Fibroblast of pulmonary artery (primary cell): ENCODE measurements at regions not wholly inside any gene's neighbourhood (a gene's known extent, or its start where the extent isn't known, plus 50 kb on each side); places are given as distances from the start of the nearest gene placed in this dataset.
A peak's percentile ranks its signal among the peaks of the same experiment; 100 is the strongest.

ENCODE experiments used
- DNase-seq: peaks from one replicate; pipeline ENCODE4 v3.0.0-alpha.2; 2010; ENCODE audit warnings: low read depth
- H3K4me3 ChIP-seq: replicated peaks from 2 replicates; pipeline ENCODE4 v1.5.1; 2011; ENCODE audit warnings: low read depth, mild to moderate bottlenecking, control low read depth, low read length, moderate library complexity
- TF ChIP-seq, protein P1 (sequence below): IDR thresholded peaks from 2 replicates; pipeline ENCODE4 v1.5.1; 2011; ENCODE audit warnings: mild to moderate bottlenecking, control low read depth, low read length, inconsistent platforms; ENCODE audit errors: missing control alignments

DNA sequence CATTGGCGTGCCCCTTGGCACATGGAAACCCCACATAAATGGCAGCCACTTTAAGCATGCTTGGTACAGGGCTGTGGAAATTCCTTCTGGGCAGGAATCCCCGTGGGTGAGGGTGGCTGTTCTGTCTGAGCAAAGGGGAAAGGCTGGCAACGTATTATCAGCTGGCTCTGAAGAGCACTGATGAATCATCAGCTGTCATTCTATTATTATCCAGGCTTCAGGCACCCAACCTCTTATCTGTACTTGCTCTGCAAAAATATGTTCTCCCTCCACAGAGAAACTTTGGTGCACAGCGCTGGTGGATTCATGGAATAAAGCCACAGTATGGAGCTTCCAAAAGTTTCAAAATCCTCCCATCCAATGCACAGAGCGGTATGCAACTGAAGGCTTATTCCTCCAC lies 167.1 kb downstream of the TBX5 start:
- DNase-seq = peak; percentile 75
- TF ChIP-seq, protein P1, sequence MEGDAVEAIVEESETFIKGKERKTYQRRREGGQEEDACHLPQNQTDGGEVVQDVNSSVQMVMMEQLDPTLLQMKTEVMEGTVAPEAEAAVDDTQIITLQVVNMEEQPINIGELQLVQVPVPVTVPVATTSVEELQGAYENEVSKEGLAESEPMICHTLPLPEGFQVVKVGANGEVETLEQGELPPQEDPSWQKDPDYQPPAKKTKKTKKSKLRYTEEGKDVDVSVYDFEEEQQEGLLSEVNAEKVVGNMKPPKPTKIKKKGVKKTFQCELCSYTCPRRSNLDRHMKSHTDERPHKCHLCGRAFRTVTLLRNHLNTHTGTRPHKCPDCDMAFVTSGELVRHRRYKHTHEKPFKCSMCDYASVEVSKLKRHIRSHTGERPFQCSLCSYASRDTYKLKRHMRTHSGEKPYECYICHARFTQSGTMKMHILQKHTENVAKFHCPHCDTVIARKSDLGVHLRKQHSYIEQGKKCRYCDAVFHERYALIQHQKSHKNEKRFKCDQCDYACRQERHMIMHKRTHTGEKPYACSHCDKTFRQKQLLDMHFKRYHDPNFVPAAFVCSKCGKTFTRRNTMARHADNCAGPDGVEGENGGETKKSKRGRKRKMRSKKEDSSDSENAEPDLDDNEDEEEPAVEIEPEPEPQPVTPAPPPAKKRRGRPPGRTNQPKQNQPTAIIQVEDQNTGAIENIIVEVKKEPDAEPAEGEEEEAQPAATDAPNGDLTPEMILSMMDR = no peak
- no peak overlapping the region for H3K4me3 ChIP-seq

DNA sequence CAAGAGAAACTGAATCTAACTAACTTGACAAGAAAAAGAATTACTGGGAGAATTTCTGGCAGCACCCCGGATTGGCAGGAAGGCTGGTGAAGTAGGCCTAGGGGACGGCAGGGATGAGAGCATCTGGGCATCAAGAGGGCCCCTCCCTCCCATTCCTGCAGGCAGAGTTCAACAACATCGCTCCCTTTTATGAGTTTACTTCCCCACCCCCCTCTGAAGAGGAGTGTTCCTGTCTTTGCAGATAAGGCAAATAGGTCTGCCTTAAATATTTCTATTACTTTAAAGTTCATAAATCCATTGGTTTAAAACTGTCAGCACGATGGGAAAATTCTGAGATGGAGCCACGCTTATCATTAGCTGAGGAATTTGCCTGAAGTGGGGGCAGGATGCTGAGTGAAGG lies 168.7 kb downstream of the TBX5 start:
- no peak overlapping the region for H3K4me3 ChIP-seq
- DNase-seq = no peak
- TF ChIP-seq, protein P1 = no peak

DNA sequence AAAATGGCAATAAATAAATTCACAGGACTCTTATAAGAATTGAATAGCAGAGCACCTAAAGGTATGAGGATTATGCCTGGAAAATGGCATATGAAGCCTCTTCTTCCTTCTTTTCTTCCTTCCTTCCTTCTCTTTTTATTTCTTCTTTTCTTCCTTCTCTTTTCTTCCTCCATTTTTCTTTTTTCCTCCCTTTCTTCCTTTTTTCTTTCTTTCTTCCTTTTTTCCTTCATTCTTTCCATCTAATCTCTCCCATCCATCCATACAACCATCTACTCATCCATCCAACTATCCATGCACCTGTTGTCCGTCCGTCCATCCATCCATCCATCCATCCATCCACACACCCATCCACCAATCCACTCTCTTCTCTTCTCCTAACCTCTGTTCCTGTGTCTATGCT lies 173.8 kb downstream of the TBX5 start:
- DNase-seq = no peak
- TF ChIP-seq, protein P1 = no peak
- H3K4me3 ChIP-seq = no peak overlapping the region

DNA sequence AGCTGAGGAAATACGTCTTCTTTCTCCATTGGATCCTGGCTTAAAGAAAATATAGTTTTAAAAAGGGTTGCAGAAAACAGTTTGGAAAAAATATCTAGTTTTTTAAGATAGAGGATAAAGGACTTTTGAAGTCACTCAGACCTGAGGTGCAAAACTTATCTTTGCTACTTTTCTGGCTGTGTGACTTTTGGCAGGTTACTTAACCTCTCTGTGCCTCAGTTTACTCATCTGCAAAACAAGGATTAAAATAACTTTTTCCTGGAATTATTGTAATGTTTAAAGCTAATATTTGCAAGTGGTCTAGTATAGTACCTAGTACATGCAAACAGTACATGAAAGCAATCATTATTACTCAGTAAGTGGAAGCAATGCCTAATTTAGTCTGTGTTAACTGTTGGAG lies 176.8 kb downstream of the TBX5 start:
- H3K4me3 ChIP-seq = no peak overlapping the region
- no peak for DNase-seq
- TF ChIP-seq, protein P1 = no peak

DNA sequence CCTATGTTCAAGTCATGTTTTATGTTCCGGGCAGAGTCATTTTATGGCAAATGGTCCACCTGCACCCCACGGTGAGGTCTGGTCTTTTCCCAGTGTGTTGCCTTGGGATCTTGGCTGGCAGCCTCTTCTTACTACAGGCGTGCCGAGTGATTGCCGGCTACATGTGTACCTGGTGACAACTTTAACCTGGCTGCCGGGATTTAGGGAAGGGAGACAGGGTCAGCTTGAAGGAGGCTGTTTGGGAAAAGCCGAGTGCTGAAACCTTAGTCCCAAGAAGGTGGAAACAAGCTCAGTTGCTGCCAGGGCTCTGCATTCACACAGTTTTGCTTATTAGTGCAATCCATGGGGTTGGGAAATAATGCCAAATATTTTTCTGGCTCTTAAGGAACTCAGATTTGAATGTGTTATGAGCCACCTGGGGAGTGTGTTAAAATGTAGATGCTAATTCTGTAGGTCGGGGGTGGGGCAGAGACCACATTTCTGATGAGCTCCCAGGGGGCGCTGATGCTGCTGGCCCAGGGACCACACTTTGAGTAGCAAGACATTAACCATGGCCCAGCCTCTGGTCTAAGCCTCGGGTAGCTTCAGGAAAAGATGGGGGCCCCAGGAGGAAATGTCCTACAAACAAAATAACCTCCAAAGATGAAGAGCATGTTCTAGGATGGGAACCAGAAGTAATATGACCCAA lies 179.6 kb downstream of the TBX5 start:
- DNase-seq = no peak
- TF ChIP-seq, protein P1 = no peak
- H3K4me3 ChIP-seq = no peak overlapping the region

DNA sequence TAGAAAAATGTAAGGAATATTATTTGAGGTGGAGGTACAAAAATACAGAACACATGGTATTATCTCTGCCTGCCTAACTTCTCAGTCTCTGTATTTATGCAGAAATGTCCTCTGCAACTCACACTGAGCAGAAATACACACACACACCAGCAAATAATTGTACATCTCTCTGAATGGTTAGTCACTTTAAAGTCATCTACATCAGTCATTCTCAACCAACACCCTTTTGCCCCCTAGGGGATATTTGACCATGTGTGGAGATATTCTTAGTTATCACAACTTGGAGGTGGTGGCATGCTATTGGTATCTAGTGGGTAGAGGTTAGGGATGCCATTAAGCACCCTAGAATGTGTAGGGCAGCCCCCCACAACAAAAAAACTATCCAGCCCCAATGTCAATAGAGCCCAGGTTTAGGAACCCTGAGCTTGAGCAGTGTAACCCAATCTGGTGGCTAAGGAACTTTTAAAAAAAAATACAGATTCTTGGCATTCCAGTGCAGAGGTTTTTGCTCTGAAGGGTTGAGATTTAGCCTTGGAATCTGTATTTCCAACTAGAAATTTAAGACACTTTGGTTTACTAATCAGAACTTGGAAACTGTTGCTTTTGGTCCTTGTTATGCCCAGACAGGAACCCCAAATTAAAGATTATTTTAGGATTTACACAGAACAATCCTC lies 183.8 kb downstream of the TBX5 start:
- TF ChIP-seq, protein P1 = no peak
- no peak overlapping the region for H3K4me3 ChIP-seq
- no peak for DNase-seq
